Medulla oblongata (tissue), 1 donor: ENCODE measurements at regions not wholly inside any gene's neighbourhood (a gene's known extent, or its start where the extent isn't known, plus 50 kb on each side); places are given as distances from the start of the nearest gene placed in this dataset.

ENCODE experiments used
- DNase-seq: peaks from one replicate; pipeline ENCODE4 v3.0.0-alpha.2; 2015; ENCODE audit errors: extremely low spot score

GRCh38 chr20:30007496-30007895 lies 1250.0 kb upstream of the DEFB115 start:
- peak; percentile 29 for DNase-seq
